ENCODE measurements at regions not wholly inside any gene's neighbourhood (a gene's known extent, or its start where the extent isn't known, plus 50 kb on each side); places are given as distances from the start of the nearest gene placed in this dataset.
A peak's percentile ranks its signal among the peaks of the same experiment; 100 is the strongest.
"Not testable (repeated sequence)": the region's sequence is repeated elsewhere in the genome, so short reads cannot be mapped to it uniquely, and the experiment has no call there.

- DNase-seq (ENCODE audit: low spot score) = peak; percentile 36
Observed at GRCh38 chr5:89208811-89209210, 325.8 kb upstream of the MEF2C start.

GRCh38 chr5:89208392-89208791 lies 325.4 kb upstream of the MEF2C start:
- no peak for DNase-seq (ENCODE audit: low spot score)

- DNase-seq (ENCODE audit: low spot score) = no peak
Observed at GRCh38 chr5:89204756-89205155, 321.8 kb upstream of the MEF2C start.

GRCh38 chr5:89203611-89204010 lies 320.6 kb upstream of the MEF2C start:
- DNase-seq (ENCODE audit: low spot score) = no peak

DNA sequence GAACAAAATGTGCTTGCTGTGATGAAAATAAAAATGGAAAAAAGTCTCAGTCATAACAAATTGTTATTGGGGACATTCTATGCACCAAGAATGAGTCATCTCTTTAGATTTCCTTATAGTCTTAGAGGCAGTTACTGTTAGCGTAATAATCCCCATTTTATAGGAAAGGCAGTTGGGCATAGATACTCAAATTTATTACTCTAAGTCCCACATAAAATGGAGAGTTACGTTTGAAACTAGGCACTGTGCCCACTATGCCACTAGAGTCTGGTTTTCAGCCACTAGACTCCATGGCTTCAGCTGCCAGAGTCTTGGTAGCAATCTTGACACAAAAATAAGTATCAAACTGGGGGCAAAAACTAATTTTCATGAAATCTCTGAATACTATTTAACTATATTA lies 317.9 kb upstream of the MEF2C start:
- no peak for DNase-seq (ENCODE audit: low spot score)

GRCh38 chr5:89199306-89199705 lies 316.3 kb upstream of the MEF2C start:
- DNase-seq (ENCODE audit: low spot score) = no peak

DNA sequence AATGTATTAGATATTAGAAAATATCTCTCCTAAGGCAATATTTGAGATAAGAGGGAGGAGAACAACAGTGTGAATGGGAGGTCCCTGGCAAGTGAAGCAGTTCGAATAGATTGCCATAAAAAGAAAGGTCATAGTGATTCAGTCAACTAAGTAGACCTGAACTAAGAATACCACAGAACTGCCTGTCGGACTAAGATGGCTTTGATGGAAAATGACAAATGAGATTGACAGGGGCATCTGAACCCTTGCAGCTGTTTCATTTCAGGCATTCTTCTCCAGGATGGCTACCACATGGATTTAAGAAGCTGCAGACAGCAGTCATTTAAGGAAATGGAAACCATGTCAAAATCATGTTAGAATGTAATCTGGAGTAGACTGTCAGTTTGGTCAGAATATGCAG lies 308.4 kb upstream of the MEF2C start:
- DNase-seq (ENCODE audit: low spot score) = no peak

- DNase-seq (ENCODE audit: low spot score) = no peak
Observed at GRCh38 chr5:89190515-89191265, 307.7 kb upstream of the MEF2C start.

DNA sequence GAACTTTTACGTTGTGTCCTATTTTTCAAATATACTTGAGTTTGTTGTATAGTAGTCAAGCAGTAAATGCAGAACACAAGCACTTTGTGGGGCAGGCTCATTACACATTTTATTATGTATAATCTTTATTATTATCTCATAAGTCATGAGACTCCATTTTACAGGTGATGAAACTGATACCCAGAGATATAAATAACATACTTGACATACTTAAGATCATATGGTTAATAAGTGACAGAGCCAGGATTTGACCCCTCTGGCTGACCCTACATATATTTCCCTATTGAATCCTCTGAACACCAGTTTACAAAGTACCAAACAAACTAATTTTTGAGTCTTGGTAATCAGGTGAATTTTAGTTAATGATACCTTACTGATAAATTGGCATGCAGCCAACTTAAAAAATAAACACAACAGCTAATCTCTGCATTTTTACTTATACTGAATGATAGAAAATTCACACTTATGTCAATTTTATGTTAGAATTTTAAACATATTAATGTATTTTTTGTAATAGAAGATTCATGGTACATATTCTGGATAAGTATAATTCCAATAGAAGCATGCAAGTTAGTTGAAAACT lies 305.0 kb upstream of the MEF2C start:
- no peak for DNase-seq (ENCODE audit: low spot score)

DNA sequence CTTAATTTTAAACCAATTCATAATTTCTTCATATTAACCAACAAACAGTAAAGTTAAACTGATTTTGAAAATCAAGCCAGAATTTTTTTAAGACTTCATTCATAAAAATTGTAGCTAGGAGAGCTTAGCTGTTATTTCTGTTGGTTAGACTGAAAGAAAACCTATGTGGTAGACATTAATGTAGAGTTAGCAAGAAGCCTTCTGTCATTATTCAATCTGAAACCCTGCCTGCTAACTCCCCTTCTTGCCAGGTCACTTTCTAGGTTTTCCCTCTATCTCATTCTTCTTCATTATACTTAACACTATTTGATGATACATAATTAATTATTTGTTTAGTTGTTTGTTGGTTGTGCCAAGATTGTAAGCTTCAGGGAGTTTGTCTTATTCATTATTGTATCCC lies 304.3 kb upstream of the MEF2C start:
- no peak for DNase-seq (ENCODE audit: low spot score)

GRCh38 chr5:89181546-89181945 lies 298.6 kb upstream of the MEF2C start:
- no peak for DNase-seq (ENCODE audit: low spot score)

DNA sequence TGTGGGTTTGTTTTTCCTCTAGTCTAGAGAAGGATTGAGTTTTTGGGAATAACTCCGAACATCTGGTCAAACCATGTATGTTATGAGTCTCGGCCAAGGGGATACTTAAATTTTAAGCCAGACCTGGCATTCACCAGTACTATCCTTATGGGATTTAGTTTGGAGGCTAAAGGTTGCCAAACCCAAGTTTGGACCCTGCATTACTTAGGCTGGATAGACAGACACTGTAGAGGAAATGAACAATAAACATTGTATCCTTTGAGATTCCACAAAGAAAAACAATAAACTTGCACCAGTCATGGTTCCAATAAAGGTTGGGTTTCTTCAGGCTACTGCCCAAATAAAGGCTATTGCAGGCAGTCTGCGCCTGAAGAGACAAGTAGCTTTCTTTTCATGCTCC lies 296.7 kb upstream of the MEF2C start:
- no peak for DNase-seq (ENCODE audit: low spot score)

DNA sequence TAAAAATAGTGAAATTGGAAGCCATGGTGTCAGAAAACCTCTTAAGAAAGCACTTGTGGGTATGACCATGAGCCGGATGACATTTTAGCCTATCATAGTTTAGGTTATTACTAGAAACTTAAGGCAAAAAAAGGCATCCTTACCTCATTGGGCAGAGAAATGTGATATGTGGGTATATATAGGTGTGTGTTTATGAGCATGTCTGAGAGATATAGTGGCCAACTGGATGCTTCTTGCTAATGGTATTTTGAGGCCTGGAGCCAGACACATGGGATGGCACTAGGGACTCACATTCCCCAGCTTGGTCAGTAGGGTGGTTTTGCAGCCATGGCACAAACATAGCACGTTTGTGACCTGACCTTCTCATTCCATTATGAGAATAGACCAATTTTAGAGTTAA lies 295.6 kb upstream of the MEF2C start:
- DNase-seq (ENCODE audit: low spot score) = no peak

DNA sequence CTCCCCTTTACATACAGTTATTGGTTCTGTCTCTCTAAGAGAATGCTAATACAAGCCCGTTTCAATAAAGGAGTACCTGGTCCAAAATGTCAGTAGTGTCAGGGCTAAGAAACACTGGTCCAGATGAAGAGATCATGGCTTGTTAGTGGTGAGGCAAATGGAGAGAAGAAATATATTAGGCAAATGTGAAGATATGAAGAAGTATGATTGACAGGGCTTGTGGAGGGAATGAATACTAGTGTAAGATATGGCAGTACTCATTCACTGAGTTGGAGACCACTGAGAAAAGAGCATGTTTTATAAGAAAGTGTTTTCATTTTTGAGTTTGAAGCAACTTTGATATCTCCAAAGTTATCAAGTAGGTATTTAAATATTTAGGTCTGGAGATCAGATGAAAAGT lies 290.5 kb upstream of the MEF2C start:
- no peak for DNase-seq (ENCODE audit: low spot score)

DNA sequence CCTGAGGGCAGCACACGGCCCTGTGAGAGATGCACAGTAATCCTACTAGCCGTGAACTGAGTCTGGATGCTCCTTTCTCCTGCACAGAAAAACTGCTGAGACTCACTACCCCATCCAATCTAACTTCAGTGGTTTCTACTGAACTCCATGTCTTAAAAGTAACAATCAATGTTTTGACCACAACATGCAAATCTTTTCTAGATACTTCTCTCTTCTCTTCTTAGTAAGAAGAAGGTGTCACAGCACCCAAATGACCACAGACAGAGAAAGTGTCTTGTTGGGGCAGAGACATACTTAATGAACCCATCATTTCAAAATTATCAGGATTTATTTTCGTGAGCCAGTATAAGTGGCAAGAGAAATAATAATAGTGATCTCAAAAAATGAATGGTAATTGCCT lies 285.8 kb upstream of the MEF2C start:
- DNase-seq (ENCODE audit: low spot score) = no peak

DNA sequence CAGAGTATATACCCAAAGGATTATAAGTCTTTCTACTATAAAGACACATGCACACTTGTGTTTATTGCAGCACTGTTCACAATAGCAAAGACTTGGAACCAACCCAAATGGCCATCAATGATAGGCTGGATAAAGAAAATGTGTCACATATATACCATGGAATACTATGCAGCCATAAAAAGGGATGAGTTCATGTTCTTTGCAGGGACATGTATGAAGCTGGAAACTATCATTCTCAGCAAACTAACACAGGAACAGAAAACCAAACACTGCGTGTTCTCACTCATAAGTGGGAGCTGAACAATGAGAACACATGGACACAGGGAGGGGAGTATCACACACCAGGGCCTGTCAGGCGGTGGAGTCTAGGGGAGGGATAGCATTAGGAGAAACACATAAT lies 281.7 kb upstream of the MEF2C start:
- not testable (repeated sequence) for DNase-seq (ENCODE audit: low spot score)

- no peak for DNase-seq (ENCODE audit: low spot score)
Observed at GRCh38 chr5:89156226-89156625, 273.2 kb upstream of the MEF2C start.

GRCh38 chr5:89147031-89147430 lies 264.0 kb upstream of the MEF2C start:
- no peak for DNase-seq (ENCODE audit: low spot score)

GRCh38 chr5:89137148-89137547 lies 254.2 kb upstream of the MEF2C start:
- DNase-seq (ENCODE audit: low spot score) = no peak

DNA sequence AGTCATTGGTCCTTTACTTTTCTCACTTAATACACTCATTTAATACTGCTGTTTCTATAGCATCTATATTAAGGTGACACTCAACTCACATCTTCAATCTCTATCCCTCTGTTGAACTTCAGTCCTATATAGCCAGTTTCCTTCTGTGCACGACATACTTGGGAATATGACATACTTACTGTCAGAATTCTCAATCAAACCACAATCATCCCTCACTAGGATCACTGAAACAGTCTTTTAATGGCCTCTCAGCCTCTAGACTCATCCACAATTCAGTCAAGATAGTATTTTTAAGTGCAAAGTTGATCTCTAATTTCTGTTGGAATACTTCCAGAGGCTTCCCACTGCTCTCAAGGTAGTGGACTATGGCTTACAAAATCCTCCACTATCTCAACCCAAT lies 251.0 kb upstream of the MEF2C start:
- DNase-seq (ENCODE audit: low spot score) = no peak

DNA sequence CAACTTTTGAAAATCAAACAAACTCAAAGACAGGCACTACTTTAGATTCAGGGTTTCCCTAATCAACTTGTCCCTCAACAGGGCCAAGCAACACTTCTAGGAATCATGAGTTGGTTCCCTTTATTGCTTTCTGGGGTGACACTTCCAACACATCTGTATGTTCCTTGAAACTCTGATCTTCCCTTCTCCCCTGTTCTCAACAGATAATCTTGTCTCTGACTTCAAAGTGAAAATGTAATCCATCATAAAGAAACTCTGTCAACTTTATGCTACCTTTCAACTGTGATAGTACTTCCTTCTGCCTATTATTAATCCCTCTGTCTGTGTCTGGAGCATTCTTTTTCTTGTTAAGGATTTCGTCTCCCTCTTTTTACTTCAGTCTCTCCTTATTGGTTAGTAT lies 250.1 kb upstream of the MEF2C start:
- DNase-seq (ENCODE audit: low spot score) = no peak

- DNase-seq (ENCODE audit: low spot score) = no peak
Observed at GRCh38 chr5:89130851-89131250, 247.9 kb upstream of the MEF2C start.

DNA sequence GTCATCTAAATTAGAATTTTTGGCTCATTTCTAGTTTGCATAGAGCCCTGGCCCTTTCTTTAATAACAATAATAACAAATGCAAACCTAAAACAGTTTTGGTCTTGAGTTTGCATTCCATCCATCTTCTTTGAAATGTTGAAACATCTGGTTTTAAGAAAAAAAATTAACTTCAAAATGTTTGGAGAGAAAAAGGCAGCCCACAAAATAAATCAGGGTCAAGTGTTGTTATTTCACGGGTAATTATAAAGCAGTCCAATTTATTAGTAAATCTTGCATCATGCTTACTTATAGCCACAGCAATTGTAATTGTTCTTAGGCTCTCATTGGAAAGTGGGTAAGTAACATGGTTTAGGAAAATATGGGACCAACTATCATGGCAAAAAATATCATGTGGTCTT lies 247.0 kb upstream of the MEF2C start:
- DNase-seq (ENCODE audit: low spot score) = no peak

Measured in COLO829 (cell line).